Aorta (tissue), 5 donors: ENCODE measurements at regions not wholly inside any gene's neighbourhood (a gene's known extent, or its start where the extent isn't known, plus 50 kb on each side); places are given as distances from the start of the nearest gene placed in this dataset.

Experiments used
- ATAC-seq: fragments of 200-7000 bp; cut with Tn5 transposase; one replicate; pipeline ENCODE4 v1.9.1; 2022; ENCODE audit warnings: moderate library complexity; ENCODE audit not compliant: low FRiP score
- DNase-seq, 2 donors: peaks; one replicate each; pipeline ENCODE4 v3.0.0-alpha.2; 2020
- H3K27ac ChIP-seq, 2 donors: one replicate each; pipeline ENCODE4 v1.5.1; 2013; ENCODE audit warnings: low read length in 2 of 2, mild to moderate bottlenecking in 2 of 2, moderate library complexity in 2 of 2, control low read depth in 1 of 2, inconsistent platforms in 1 of 2, low read depth in 1 of 2
- H3K27me3 ChIP-seq, 2 donors: one replicate each; pipeline ENCODE4 v1.6.1; 2013; ENCODE audit warnings: control low read depth in 1 of 2, low read length in 1 of 2, mild to moderate bottlenecking in 1 of 2, moderate library complexity in 1 of 2; ENCODE audit not compliant: insufficient read depth in 2 of 2, control insufficient read depth in 1 of 2
- H3K36me3 ChIP-seq, 2 donors: one replicate each; pipeline ENCODE4 v1.6.1; 2013; ENCODE audit warnings: control low read depth in 1 of 2, low read length in 1 of 2, mild to moderate bottlenecking in 1 of 2; ENCODE audit not compliant: insufficient read depth in 2 of 2, control insufficient read depth in 1 of 2
- H3K4me1 ChIP-seq, 2 donors: one replicate each; pipeline ENCODE4 v1.6.1; 2013; ENCODE audit warnings: low read length in 2 of 2, control low read depth in 1 of 2, mild to moderate bottlenecking in 1 of 2, moderate library complexity in 1 of 2; ENCODE audit not compliant: insufficient read depth in 2 of 2, control insufficient read depth in 1 of 2
- H3K4me3 ChIP-seq, 2 donors: one replicate each; pipeline ENCODE4 v1.5.1; 2013; ENCODE audit warnings: low read length in 2 of 2, control low read depth in 1 of 2, mild to moderate bottlenecking in 1 of 2
- H3K9me3 ChIP-seq: one replicate; pipeline ENCODE4 v1.6.1; 2013; ENCODE audit warnings: mild to moderate bottlenecking, low read length; ENCODE audit not compliant: control insufficient read depth
- WGBS, 2 donors: extraction: QIAGEN DNeasy Blood & Tissue Kit; methylation state at CpG; one replicate each; pipeline ENCODE4 v1.1.7; 2013; 5-methylcytosine and 5-hydroxymethylcytosine counted together
- intact Hi-C, 2 donors: fragments of 100-400 bp; cut with DNase I; formaldehyde crosslinking; loops; one replicate each; pipeline versions ENCODE4 v1.14.2 to v1.15.0; 2022
- donor health status: healthy with polysubstance abuse.
- donor health status: Bipolar disorder and iron deficiency.
- donor health status: DM: no; HTN: no; CAD: no.
- donor health status: DM: no; HTN: no; CAD: no.
- donor health status: DM: yes; HTN: yes; CAD: no.

DNA sequence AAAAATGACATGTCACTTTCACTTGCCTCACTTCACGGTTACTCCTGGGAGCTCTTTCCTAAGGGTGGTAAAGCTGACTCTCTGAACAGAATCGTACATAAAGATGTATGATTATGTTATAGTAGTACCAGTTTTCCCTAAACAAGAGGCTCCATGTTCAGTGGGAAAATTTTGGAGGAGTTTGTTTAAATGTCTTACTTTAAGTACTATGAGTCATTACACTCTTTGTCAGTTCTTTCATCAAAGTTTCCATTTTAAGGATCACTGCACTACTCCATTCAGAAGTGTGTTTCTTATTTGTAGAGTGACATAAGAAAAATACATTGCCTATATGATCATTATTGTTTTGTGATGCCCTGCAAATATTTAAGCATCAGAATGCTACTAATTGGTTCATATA lies 121.1 kb upstream of the FIGN start:
- Histone ChIP-seq H3K27ac (no peak overlapping the region), H3K4me3 (no peak overlapping the region), H3K9me3 (no peaks in the 10 kb centered on the region), H3K27me3 (no peaks in the 10 kb centered on the region), H3K36me3 (no peaks in the 10 kb centered on the region), H3K4me1 (no peaks in the 10 kb centered on the region)
- no peak for DNase-seq
- intact Hi-C loops, result no loop called here
- ATAC-seq, result no peak
- 87 to 94% methylated on average over 2 of the region's 2 CpGs for WGBS, 2 donors

DNA sequence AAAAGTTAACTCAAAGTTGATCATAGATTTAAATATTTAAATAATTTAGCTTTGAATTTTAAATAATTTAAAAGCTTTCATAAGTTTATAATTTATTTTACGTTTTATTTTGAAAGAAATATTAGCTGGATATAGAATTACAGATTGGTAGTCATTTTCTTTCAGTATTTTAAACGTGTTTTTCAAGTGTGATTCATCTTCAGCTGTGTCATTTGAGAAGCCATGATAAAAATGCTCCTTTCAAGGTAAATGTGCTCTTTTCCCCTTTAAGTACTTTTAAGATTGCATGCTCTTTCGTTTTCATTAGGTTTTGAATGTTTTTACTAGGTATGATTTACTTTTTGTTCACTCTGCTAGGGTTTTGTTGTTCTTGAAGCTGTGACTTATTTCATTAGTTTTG lies 116.8 kb upstream of the FIGN start:
- DNase-seq (no peak), ATAC-seq (no peak)
- no peaks in the 10 kb centered on the region for H3K27me3 ChIP-seq
- no peak overlapping the region for H3K27ac ChIP-seq
- no peaks in the 10 kb centered on the region for H3K36me3 ChIP-seq
- 50 to 54% methylated on average over 3 of the region's 3 CpGs for WGBS, 2 donors
- H3K4me3 ChIP-seq, result no peak overlapping the region
- no peaks in the 10 kb centered on the region for H3K4me1 ChIP-seq
- no peaks in the 10 kb centered on the region for H3K9me3 ChIP-seq
- intact Hi-C loops, result no loop called here

DNA sequence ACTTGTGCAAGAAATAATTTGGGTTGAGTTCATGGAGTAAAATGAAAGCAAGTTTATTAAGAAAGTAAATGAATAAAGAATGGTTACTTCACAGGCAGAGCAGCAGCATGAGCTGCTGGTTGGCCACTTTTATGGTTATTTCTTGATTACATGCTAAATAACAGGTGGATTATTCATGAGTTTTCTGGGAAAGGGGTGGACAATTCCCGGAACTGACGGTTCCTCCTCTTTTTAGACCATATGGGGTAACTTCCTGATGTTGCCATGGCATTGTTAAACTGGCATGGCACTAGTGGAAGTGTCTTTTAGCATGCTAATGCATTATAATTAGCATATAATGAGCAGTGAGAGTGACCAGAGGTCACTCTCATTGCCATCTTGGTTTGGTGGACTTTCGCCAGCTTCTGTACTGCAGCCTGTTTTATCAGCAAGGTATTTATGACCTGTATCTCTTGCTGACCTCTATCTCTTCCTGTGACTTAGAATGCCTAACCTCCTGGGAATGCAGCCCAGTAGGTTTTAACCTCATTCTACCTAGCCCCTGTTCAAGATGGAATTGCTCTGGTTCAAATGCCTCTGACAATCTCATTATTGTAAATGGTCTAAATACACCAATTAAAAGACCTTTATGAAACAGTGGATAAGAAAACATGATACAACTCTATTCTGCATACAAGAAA lies 114.1 kb upstream of the FIGN start:
- Histone ChIP-seq H3K4me1 (no peaks in the 10 kb centered on the region), H3K9me3 (no peaks in the 10 kb centered on the region), H3K36me3 (no peaks in the 10 kb centered on the region), H3K27me3 (no peaks in the 10 kb centered on the region), H3K4me3 (no peak overlapping the region), H3K27ac (no peak overlapping the region)
- WGBS, 2 donors, result 94 to 100% methylated on average over 3 of the region's 3 CpGs
- ATAC-seq (no peak), DNase-seq (no peak)
- intact Hi-C loops, result no loop called here

DNA sequence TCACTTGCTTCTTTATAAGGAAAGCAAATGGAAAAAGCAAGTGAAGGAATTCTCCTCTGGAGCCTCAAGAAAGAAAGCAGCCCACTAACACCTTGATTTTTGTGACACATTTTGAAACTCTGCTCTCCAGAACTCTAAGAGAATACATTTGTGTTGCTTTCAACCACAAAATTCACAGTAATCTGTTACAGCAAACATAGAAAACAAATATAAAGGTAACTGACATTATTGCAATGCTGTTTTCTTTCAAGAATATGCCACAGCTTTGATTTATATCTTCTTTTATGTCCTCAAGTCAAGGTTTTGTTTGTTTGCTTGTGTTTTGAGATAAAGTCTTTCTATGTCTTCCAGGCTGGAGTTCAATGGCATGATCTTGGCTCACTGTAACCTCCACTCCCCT lies 103.1 kb upstream of the FIGN start:
- no peak overlapping the region for H3K27ac ChIP-seq
- intact Hi-C loops, result no loop called here
- peaks cover 0 to 3% of the 10 kb centered on the region in 2 donors for H3K4me1 ChIP-seq
- H3K9me3 ChIP-seq, result no peaks in the 10 kb centered on the region
- no peaks in the 10 kb centered on the region for H3K27me3 ChIP-seq
- no peaks in the 10 kb centered on the region for H3K36me3 ChIP-seq
- no peak for DNase-seq
- ATAC-seq, result no peak
- no peak overlapping the region for H3K4me3 ChIP-seq

DNA sequence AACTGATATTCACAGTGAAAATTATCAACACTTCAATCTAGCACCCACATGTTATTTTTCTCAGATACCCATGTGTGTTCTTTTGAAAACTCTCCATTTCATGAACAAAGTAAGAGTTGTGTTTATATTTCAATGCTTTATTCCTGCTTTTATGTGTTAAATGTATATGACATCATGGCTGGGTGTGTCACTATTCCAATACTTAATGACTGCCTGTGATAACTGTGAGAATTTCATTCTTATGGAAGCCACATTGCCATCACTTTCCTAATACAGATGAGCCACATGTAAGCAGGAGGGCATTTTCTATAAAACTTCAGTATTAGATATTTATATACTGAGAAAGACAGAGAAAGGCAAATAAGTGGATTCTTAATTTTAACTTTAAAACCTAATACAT lies 100.4 kb upstream of the FIGN start:
- Histone ChIP-seq H3K27me3 (no peaks in the 10 kb centered on the region), H3K9me3 (no peaks in the 10 kb centered on the region), H3K36me3 (no peaks in the 10 kb centered on the region), H3K4me1 (peaks cover 0 to 3% of the 10 kb centered on the region in 2 donors), H3K4me3 (no peak overlapping the region), H3K27ac (no peak overlapping the region)
- no peak for ATAC-seq
- no peak for DNase-seq
- intact Hi-C loops, result no loop called here

DNA sequence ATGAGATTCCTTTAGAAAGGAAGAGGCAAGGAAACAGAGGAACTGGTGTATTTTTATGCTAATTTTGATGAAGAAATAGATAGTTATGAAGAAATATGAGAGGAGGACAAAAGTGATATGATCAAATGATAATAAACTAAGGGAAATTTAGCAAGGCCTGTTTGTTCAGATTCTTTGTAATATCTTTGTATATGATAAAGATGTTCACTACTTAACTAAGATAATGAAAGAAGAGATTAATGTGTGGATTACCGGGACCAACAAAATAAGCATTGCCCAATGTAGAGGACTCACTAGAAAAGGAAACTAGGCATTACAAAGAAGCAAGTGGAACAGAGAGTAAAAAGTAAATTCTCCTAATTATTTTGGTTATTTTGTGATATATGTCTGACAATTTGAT lies 99.0 kb upstream of the FIGN start:
- H3K27me3 ChIP-seq, result no peaks in the 10 kb centered on the region
- intact Hi-C loops, result no loop called here
- H3K4me1 ChIP-seq, result peaks cover 0 to 3% of the 10 kb centered on the region in 2 donors
- no peak overlapping the region for H3K4me3 ChIP-seq
- 92 to 95% methylated on average over 1 of the region's 1 CpG for WGBS, 2 donors
- H3K36me3 ChIP-seq, result no peaks in the 10 kb centered on the region
- H3K27ac ChIP-seq, result no peak overlapping the region
- no peaks in the 10 kb centered on the region for H3K9me3 ChIP-seq
- DNase-seq, result no peak
- no peak for ATAC-seq

DNA sequence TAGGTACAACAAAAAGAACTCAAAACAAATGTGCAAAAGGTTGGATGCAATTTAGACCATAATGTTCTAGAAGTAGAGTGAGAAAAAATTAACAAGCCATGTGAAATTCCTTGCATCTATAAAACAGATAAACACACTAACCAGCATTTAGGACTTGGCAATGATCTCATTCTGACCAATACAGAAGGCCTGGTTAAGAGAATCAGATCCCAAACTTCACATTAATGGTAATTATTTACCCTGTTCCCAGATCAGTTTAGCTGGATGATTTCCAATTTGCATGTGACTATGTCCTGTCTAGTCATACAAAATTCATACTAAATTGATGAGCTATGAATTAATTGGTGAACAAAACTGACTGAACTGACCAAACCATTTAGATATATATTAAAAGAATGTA lies 98.4 kb upstream of the FIGN start:
- intact Hi-C loops, result no loop called here

DNA sequence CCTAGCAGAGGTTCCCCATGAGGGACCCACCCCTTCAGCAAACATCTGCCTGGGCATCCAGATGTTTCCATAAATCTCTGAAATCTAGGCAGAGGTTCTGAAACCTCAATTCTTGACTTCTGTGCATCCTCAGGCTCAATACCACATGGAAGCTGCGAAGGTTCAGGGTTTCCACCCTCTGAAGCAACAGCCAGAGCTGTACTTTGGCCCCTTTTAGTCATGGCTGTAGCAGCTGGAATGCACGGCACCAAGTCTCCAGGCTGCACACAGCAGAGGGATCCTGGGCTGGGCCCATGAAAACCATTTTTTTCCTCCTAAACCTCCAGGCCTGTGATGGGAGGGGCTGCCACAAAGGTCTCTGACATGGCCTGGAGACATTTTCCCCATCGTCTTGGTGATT lies 93.0 kb upstream of the FIGN start:
- DNase-seq (no peak), ATAC-seq (no peak)
- intact Hi-C loops, result no loop called here
- no peaks in the 10 kb centered on the region for H3K27me3 ChIP-seq
- no peaks in the 10 kb centered on the region for H3K9me3 ChIP-seq
- no peak overlapping the region for H3K4me3 ChIP-seq
- 95 to 100% methylated on average over 3 of the region's 3 CpGs for WGBS, 2 donors
- H3K27ac ChIP-seq, result no peak overlapping the region
- H3K36me3 ChIP-seq, result no peaks in the 10 kb centered on the region
- no peaks in the 10 kb centered on the region for H3K4me1 ChIP-seq

More for the DNA sequence above, 98.4 kb upstream of the FIGN start:
- Histone ChIP-seq H3K4me3 (no peak overlapping the region), H3K27me3 (no peaks in the 10 kb centered on the region), H3K36me3 (no peaks in the 10 kb centered on the region), H3K4me1 (peaks cover 0 to 3% of the 10 kb centered on the region in 2 donors), H3K27ac (no peak overlapping the region), H3K9me3 (no peaks in the 10 kb centered on the region)
- ATAC-seq, result no peak
- no peak for DNase-seq

DNA sequence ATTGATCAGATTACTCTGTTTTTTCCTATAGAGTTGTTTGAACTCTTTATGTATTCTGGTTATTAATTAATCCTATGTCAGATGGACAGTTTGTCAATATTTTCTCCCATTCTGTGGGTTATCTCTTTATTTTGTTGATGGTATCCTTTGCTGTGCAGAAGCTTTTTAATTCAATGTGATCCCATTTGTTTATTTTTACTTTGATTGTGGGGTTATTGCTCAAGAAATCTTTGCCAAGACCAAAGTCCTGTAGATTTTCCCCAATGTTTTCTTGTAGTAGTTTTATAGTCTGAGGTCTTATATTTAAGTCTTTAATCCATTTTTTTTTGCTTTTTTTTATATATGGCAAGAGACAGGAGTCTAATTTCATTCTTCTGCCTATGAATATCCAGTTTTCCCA lies 86.2 kb upstream of the FIGN start:
- intact Hi-C loops, result no loop called here
- no peak for ATAC-seq
- Histone ChIP-seq H3K36me3 (no peaks in the 10 kb centered on the region), H3K9me3 (no peaks in the 10 kb centered on the region), H3K27ac (no peak overlapping the region), H3K4me3 (no peak overlapping the region), H3K27me3 (no peaks in the 10 kb centered on the region), H3K4me1 (no peaks in the 10 kb centered on the region)
- DNase-seq, result no peak
